ENCODE measurements at regions not wholly inside any gene's neighbourhood (a gene's known extent, or its start where the extent isn't known, plus 50 kb on each side); places are given as distances from the start of the nearest gene placed in this dataset.

- Histone ChIP-seq H3K4me1 (ENCODE audit: insufficient read depth) (no peaks in the 10 kb centered on the region), H3K27me3 (ENCODE audit: insufficient read depth) (no peaks in the 10 kb centered on the region), H3K36me3 (ENCODE audit: insufficient read depth) (no peaks in the 10 kb centered on the region), H3K9me2 (ENCODE audit: insufficient read depth) (no peaks in the 10 kb centered on the region), H3K27ac (ENCODE audit: low read depth) (no peak overlapping the region), H2AFZ (no peak overlapping the region), H3K4me2 (no peak overlapping the region), H3K4me3 (no peak overlapping the region), H3F3A (replicated peaks; ENCODE audit: low read depth) (no peaks in the 10 kb centered on the region), H4K20me1 (replicated peaks; ENCODE audit: insufficient read depth) (no peaks in the 10 kb centered on the region), H3K79me2 (replicated peaks; ENCODE audit: insufficient read depth) (no peaks in the 10 kb centered on the region)
- DNase-seq (ENCODE audit: low spot score) (no peak), ATAC-seq (no peak; the same call in 2 of the 3 replicates)
- no peak overlapping the region for H3K4me3 Mint-ChIP-seq
- H3K36me3 Mint-ChIP-seq (ENCODE audit: low read depth), result no peaks in the 10 kb centered on the region
- peaks cover 6% of the 10 kb centered on the region for H3K27me3 Mint-ChIP-seq (ENCODE audit: insufficient read depth, low read depth, poor library complexity)
- TF ChIP-seq CREB1 (CRISPR knock-in tag; IDR thresholded peaks at IDR 0.05; ENCODE audit: low read depth) (no peak), ZNF331 (CRISPR knock-in tag; IDR thresholded peaks at IDR 0.05; ENCODE audit: low read depth) (no peak), STAT1 (IDR thresholded peaks at IDR 0.05; ENCODE audit: unreplicated experiment) (no peak), ZNF114 (CRISPR knock-in tag; IDR thresholded peaks at IDR 0.05) (no peak), NANOG (IDR thresholded peaks at IDR 0.05; ENCODE audit: borderline replicate concordance) (no peak), POLR2AphosphoS5 (IDR thresholded peaks at IDR 0.05; ENCODE audit: low read depth) (no peak), CTCF (conservative IDR thresholded peaks at IDR 0.05; ENCODE audit: low read depth in 2 of 2) (no peak), REST (IDR thresholded peaks at IDR 0.05; ENCODE audit: unreplicated experiment) (no peak)
- TF ChIP-seq, protein P1, sequence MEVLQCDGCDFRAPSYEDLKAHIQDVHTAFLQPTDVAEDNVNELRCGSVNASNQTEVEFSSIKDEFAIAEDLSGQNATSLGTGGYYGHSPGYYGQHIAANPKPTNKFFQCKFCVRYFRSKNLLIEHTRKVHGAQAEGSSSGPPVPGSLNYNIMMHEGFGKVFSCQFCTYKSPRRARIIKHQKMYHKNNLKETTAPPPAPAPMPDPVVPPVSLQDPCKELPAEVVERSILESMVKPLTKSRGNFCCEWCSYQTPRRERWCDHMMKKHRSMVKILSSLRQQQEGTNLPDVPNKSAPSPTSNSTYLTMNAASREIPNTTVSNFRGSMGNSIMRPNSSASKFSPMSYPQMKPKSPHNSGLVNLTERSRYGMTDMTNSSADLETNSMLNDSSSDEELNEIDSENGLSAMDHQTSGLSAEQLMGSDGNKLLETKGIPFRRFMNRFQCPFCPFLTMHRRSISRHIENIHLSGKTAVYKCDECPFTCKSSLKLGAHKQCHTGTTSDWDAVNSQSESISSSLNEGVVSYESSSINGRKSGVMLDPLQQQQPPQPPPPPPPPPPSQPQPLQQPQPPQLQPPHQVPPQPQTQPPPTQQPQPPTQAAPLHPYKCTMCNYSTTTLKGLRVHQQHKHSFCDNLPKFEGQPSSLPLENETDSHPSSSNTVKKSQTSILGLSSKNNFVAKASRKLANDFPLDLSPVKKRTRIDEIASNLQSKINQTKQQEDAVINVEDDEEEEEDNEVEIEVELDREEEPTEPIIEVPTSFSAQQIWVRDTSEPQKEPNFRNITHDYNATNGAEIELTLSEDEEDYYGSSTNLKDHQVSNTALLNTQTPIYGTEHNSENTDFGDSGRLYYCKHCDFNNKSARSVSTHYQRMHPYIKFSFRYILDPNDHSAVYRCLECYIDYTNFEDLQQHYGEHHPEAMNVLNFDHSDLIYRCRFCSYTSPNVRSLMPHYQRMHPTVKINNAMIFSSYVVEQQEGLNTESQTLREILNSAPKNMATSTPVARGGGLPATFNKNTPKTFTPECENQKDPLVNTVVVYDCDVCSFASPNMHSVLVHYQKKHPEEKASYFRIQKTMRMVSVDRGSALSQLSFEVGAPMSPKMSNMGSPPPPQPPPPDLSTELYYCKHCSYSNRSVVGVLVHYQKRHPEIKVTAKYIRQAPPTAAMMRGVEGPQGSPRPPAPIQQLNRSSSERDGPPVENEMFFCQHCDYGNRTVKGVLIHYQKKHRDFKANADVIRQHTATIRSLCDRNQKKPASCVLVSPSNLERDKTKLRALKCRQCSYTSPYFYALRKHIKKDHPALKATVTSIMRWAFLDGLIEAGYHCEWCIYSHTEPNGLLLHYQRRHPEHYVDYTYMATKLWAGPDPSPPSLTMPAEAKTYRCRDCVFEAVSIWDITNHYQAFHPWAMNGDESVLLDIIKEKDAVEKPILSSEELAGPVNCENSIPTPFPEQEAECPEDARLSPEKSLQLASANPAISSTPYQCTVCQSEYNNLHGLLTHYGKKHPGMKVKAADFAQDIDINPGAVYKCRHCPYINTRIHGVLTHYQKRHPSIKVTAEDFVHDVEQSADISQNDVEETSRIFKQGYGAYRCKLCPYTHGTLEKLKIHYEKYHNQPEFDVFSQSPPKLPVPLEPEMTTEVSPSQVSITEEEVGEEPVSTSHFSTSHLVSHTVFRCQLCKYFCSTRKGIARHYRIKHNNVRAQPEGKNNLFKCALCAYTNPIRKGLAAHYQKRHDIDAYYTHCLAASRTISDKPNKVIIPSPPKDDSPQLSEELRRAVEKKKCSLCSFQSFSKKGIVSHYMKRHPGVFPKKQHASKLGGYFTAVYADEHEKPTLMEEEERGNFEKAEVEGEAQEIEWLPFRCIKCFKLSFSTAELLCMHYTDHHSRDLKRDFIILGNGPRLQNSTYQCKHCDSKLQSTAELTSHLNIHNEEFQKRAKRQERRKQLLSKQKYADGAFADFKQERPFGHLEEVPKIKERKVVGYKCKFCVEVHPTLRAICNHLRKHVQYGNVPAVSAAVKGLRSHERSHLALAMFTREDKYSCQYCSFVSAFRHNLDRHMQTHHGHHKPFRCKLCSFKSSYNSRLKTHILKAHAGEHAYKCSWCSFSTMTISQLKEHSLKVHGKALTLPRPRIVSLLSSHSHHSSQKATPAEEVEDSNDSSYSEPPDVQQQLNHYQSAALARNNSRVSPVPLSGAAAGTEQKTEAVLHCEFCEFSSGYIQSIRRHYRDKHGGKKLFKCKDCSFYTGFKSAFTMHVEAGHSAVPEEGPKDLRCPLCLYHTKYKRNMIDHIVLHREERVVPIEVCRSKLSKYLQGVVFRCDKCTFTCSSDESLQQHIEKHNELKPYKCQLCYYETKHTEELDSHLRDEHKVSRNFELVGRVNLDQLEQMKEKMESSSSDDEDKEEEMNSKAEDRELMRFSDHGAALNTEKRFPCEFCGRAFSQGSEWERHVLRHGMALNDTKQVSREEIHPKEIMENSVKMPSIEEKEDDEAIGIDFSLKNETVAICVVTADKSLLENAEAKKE (CRISPR knock-in tag; IDR thresholded peaks at IDR 0.05), result no peak
- H3K9me3 Mint-ChIP-seq, result no peaks in the 10 kb centered on the region
- H3K27ac Mint-ChIP-seq, result no peak overlapping the region
- peaks cover 22% of the 10 kb centered on the region; the same call in 2 of the 3 replicates for H3K4me1 Mint-ChIP-seq
These were observed 290.1 kb upstream of the HDAC4 start for GRCh38 chr2:239690651-239691631.
